Hematopoietic multipotent progenitor cell treated with erythropoietin and hydrocortisone succinate and interleukin-3 and kit ligand, for 8 days (in vitro differentiated cells): ENCODE measurements at regions not wholly inside any gene's neighbourhood (a gene's known extent, or its start where the extent isn't known, plus 50 kb on each side); places are given as distances from the start of the nearest gene placed in this dataset.
"Not testable (repeated sequence)": the region's sequence is repeated elsewhere in the genome, so short reads cannot be mapped to it uniquely, and the experiment has no call there.

Experiments used
- DNase-seq: peaks from one replicate; pipeline ENCODE4 v3.0.0-alpha.2; 2015

DNA sequence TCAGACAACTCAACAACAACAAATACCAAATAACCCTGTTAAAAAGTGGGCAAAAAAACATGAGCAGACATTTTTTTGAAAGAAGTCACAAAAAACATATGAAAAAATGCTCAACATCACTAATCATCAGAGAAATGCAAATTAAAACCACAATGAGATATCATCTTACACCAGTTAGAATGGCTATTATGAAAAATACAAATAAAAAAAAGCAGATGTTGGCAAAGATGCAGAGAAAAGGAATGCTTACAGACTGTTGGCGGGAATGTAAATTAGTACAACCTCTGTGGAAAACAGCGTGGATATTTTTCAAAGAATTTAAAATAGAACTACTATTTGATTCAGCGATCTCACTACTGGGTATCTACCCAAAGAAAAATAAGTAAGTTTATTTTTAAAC lies 114.0 kb downstream of the SLC38A4 start:
- no peak for DNase-seq

DNA sequence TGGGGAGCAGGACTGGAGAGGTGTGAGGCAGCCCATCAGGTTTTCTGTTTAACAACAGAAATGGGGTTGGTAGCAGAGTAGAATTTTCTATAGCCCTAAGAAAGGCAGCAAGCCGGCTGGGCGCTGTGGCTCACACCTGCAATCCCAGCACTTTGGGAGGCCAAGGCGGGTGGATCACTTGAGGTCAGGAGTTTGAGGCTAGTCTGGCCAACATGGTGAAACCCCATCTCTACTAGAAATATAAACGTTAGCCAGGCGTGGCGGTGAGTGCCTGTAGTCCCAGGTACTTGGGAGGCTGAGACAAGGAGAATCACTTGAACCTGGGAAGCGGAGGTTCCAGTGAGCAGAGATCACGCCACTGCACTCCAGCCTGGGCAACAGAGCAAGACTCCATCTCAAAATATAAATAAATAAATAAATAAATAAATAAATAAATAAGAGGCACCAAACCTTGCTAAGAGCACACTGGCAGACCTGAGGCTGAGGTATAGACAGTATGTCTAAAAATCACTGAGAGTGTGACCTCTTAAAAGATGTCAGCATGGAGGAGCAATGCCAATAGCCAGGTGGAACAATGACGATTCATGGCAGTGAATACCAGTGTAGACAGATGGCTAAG lies 115.6 kb downstream of the SLC38A4 start:
- no peak for DNase-seq

DNA sequence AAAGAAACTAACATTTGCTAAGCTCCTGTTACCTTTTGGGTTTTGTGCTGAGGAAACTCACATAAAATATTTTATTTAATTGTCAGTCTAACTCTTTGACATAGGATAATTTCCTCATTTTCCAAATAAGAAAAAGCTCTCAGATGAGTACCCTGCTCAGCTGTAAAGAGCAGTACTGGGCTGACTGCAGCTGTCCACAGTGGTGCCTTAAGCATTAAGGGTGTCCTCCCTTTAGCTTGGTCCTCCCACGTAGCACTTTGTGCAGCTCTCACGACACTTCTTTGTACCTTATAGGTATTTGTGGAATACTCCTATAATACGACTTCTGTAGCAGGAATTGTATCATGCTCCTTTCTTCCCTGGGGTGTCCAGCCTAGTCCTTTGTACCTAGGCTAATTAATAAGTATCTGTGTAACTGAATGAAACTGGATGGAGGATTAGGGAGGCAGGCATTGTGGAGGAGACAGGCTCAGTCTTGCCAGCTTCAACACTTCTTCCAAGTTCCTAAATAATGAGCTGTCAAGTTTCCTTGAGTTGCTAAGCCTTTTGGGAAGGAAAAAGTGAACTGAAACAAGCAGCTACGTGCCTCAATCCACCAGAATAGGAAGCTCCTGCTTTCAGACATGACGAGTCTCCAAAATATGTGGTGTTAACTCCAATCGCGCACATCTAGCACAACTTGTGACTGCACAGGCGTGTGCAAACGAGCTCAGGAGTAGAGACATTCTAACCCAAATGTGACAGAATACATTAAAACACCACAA lies 123.0 kb downstream of the SLC38A4 start:
- DNase-seq: no peak

DNA sequence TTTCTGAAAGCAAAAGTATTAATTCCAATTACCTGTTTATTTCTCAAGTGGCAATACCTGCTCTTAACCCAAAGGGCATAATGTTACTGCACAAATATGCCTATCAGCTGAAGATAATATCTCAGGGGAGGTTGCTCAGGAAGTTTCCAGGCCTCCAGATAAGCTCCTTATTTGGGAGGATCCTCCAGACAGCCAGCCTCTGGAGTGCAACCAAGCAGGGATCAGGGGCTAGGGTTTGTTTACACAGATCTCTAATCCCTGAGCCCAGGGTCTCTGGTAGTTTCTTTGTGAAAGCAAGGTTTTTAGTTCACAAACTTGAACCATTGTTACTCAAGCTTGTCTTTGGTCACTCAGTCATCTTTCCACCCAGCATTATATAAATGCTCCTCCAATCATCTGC lies 124.4 kb downstream of the SLC38A4 start:
- DNase-seq: no peak

DNA sequence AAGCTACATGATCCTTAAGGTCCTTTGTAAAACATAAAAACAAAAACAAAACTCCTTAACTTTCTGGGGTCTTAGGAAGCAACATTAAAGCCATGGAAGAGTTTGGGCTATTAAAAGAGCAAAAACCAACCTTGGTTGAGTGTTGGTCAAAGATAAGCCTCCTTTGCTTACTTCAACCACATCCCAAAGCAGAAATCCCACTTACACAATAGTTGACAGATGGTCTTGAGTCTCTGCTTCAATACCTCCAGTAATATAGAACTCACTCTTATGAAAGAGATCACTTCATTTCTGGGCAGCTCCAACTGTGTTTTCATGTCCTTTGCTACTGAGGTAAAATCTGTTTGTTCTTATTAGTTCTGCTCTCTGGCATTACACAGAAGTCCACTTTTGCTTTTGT lies 125.8 kb downstream of the SLC38A4 start:
- DNase-seq: no peak

DNA sequence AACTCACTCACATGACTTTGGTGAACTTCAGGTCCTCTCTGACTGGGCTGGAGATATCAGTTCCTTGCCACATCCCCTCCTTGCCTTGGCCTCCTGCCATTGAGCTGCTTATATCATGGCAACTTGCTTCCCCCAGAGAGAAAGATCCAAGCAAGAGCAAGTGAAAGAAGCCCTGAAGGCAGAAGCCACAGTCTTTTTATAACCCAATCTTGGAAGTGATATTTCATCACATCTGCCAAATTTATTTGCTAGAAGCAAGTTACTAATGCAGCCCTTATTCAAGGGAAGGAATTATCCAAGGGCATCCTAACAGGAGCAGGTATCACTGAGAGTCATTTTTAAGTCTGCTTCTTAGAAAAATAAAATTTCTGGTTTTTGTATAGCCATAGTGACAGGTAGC lies 127.8 kb downstream of the SLC38A4 start:
- DNase-seq: no peak

DNA sequence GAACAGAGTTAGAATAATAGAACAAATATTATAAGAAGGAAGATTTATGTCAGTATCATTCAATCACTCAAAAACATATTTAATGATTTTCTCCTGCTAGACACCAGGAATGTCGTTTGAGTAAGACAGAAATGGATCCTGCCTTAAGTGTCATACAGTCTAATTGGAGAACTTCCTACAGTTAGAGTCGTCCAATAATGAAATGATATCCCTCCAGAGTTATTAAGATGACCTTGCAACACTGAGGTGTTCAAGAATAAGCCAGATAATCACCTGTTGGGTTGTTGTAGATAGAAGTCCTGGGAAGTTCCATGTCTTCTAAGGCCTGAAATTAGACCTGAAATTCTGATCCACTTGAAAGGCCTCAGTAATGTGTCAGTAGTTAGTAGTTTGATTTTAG lies 132.3 kb downstream of the SLC38A4 start:
- DNase-seq: no peak

DNA sequence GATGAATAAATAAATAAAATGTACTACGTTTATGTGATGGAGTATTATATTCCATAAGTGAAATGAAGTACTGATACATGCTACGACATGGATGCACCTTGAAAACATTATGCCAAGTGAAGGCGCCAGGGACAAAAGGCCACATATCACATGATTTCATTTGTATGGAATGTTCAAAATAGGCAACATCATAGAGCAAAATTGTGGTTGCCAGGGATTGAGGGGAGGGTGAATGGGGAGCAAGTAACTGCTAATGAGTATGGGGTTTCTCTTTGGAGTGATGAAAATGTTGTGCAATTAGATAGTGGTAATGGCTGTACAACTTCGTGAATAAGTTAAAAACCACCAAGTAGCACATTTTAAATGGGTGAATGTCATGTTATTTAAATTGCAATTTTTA lies 132.8 kb downstream of the SLC38A4 start:
- DNase-seq: no peak

DNA sequence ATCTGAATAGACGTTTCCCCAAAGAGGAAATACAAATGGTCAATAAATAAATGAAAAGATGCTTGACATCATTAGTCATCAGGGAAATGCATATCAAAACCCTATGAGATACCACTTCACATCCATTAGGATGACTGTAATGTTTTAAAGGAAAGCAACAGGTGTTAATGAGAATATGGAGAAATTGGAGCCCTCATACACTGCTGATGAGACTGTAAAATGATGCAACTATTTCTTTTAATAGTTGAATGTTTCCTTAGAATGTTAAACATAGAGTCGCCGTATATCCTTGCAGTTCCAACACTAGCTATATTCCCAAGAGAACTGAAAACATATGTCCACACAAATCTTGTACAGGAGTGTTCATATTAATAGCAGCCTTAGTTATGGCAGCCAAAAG lies 133.2 kb downstream of the SLC38A4 start:
- DNase-seq: no peak

DNA sequence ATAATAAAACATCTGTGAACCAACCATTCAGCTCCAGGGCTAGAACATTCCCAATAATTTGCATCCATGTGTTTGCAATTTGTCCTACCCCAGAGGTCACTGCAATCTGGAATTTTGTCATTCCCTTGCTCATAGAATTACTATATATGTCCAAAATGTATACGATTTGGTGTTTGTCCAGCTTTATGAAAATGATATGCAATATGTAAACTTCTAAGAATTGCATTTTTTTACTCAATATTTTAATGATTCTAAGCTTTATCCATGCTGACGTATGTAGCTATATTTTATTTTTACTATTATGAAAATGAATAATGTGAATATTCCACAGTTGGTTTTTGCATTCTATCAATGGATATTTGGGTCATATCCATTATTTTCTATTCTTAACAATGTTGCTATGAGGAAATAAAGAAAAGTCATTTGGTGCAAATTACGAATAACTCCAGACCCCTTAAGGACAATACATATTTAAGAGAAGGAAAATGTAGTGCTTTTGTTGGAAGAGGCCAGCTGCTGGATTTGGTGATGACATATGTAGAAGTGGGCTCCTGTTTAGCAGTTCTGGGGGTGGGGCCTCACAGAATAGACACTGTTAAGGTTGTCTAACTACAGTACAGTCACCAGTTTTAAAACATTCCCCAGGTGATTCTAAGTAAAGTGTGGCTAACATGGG lies 139.4 kb downstream of the SLC38A4 start:
- no peak for DNase-seq

DNA sequence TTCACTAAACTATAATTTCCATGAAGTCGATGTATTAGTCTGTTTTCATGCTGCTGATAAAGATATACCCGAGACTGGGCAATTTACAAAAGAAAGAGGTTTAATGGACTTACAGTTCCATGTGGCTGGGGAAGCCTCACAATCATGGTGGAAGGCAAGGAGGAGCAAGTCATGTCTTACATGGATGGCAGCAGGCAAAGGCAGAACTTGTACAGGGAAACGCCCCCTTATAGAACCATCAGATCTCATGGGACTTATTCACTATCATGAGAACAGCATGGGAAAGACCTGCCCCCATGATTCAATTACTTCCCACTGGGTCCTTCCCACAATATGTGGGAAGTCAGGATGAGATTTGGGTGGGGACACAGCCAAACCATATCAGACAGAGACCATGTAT lies 141.6 kb downstream of the SLC38A4 start:
- DNase-seq: not testable (repeated sequence)

DNA sequence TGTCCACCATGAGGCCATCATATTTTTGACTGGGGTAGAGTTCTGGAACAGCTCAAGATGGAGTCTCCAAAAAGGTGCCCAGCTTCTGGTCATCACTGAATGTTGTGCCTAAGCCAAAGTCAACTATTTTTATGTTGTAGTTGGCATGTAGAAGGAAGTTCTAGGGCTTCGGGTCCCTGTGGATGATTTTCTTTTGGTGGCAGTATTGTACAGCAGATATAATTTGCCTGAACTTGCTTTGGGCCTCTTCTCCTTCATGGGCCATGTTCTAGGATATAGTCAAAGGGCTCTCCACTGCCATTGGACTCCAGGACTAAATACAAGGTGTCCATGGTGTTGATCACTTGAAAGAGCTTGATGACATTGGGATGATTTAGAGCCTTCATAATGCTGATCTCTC lies 143.6 kb downstream of the SLC38A4 start:
- no peak for DNase-seq

DNA sequence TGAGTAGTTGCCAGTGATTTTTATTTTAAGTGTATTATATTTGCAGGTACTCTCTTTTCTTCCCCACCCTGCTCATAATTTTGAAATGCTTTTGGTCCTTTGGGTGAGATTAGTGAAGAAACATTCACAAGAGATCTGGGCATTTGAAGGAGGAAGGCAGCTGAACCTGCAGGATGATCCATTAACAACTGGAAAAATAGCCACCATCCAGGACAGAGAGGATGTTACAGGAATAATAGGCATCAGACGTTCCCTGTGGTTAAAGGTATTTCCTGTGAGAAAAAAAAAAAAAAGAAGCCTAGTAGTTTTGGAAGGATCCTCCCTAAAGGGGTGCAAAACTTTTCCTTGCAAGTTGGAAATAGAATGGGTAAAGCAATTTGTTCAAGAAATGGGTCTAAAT lies 145.3 kb downstream of the SLC38A4 start:
- no peak for DNase-seq

DNA sequence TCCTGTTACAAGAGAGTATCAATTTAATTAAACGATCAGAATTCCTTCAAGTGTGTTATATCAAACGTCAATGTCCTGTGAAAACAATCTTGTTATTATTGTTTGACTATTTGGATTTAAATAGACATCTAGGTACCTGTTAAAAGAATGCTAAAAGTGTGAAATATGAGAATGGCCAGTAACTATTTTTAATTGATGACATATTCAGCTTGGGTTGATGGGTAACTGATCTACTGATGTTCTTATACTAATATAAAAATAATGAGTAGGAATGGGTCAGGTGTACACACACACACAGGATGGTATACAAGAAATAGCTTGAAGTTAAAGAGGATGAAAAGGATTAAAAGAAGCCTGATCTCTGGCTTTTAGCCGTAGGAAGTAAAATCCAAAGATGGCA lies 146.0 kb downstream of the SLC38A4 start:
- no peak for DNase-seq

DNA sequence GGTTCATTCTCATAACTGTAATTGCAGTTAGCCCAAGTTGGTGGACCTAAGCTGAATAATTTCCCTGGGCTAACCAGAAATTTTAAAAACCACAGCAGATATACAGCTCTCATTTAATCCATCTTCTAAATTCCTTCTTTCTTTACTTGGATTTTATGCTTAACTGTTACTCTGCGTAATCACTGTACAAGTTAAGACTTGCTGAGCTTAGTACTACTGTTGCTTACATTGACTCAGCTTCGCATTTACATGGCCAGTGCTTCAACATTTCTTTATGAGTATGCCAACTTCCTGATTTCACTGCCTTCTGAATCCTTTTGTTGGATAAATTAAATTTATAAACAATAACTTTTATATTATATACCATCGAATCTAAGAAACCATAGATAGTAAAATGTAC lies 147.4 kb downstream of the SLC38A4 start:
- no peak for DNase-seq

DNA sequence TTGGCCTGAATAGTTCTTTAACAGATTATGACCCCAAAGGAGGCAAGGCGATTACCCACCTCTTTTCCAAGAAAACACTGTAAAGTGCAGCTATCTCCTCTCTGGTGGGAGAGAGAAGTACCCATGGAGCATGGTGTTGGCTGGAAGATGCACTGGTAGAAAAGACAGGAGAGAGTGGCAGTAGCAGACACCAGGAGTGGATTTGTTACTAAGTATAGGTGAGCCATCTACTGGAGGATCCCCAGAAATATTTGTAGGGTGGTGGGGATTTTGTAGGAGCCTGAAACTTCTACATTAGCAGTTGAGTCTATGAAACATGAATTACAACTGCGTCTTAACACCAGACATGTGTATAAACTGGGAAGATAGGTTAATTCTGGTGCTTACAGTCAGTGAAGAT lies 148.0 kb downstream of the SLC38A4 start:
- no peak for DNase-seq

DNA sequence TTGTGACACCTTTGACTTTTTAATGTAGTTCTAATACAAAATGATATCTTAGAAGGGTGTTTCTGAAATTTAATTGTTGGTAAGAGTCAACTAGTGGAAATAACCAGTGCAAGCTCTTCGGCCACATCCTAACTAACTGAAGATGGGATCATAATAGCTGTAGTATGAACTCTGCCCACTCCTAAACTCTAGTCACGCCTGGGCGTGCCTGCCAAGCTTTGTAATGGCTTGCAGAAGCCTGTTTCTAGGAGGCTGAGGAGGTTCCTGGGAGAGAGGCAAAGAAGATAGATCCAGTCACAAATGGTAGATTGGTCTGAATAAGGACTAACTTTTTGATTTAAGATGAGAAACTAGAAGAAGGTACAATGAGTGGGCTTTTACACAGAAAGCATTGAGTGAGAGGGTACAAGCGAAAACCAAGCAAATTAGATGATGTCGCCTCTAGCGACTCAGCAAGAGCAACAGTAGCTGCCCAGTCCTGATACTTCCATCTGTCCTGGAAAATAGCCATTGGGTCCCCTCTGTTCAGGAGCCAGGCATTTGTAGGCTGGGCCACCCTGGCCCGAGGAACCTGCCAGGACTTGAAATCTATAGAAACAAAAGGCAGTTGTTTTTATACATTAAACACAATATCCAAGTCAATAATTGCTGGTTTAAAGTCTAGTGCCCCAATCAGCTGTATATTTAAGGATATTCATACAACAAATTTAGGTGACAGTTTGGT lies 148.8 kb downstream of the SLC38A4 start:
- no peak for DNase-seq

DNA sequence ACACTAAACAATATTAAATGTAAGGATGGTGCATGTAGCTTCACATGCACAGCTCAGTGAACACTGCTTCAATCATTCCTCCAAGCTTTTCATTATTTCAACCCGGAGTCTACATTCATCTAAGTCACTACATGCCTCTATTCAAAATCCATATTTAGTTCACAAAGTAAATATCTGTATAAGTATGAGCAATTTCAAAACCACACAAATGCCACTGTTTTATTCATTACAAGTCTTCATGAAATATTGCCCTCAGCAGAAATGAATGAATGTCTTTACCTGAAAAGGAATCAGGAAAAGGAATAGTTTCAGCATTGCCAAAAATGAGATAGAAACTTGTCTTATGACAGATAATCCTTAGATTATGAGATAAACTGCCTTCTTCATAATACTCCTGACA lies 149.4 kb downstream of the SLC38A4 start:
- no peak for DNase-seq

DNA sequence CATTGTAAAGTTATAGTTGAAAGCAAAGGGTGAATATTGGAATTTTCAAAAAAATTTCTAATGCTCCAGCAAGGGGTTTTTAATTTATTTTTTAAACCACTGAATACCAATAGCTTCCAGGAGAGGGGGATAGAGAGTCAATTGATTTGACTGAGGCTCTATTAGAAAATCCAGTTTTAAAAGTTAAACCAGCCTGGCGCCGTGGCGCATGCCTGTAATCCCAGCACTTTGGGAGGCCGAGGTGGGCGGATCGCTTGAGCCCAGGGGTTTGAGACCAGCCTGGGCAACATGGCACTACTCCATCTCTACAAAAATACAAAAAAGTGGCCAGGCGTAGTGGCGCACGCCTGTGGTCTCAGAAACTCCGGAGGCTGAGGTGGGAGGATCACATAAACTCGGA lies 150.1 kb downstream of the SLC38A4 start:
- peak; percentile 38 for DNase-seq

DNA sequence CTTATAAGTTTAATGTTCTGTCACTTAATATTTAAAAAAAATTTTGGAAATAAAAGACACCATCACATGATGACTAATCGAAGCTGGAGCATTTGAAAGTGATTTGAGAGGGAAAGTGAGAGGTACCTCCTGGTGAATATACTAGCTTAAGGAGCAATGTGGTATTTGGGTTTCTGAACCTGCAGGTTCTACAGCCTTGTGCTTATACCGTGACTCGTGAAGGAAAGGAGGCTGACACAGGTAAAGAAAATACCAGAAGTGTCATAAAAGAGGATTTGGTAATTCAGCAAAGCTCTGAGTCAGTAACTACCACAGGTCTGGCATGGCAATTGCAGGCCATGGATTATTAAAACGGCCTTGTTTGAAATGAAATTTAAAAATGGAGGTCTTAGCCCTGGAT lies 151.0 kb downstream of the SLC38A4 start:
- DNase-seq: no peak

DNA sequence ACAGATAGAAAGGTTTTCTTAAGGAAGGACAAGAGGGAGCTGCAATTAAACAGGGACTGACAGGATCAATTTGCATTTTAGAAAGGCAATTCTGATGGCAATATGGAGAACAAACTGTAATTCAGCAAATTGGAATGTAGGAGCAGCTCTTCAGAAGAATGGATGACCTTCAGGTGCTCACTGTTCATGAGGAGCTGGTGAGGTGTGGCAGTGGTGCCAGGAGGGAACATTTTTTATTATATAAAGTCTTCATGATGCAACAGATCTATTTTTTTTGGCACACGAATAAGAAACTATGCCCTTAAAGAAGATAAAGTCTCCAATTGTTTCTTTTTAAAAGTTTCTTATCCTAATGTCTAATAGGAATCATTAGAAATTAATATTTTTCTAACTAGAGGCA lies 151.7 kb downstream of the SLC38A4 start:
- DNase-seq: no peak

DNA sequence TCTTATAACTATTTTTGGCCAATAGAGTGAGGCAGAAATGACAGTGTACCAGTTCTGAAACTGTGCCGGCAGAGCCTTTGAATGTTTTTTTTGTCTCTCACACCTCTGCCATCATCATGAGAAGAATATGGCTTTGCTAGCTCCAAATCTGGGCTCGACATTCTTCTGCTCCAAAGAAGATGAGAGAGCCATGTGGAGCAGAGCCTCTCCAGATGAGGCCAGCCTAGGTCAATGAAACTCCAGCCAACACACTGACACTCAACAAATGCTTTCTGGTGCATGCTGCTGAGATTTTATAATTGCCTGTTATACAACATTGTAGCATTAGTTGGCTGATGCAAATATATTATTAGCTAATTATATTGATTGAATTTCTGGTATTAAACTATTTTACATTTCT lies 154.7 kb downstream of the SLC38A4 start:
- DNase-seq: no peak

DNA sequence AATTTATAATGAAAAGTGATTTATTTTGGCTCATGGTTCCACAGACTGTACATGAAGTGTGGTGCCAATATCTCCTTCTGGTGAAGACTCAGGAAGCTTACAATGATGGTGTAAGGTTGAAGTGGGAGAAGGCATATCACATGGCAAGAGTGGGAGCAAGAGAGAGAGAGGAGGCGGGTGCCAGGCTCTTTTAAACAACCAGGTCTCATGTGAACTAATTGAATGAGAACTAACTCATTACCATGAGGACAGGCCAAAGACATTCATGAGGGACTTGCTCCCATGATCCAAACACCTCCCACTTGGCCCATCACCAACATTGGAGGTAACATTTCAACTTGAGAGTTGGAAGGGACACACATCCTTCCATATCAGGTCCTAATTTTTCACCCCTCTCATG lies 155.2 kb downstream of the SLC38A4 start:
- no peak for DNase-seq

DNA sequence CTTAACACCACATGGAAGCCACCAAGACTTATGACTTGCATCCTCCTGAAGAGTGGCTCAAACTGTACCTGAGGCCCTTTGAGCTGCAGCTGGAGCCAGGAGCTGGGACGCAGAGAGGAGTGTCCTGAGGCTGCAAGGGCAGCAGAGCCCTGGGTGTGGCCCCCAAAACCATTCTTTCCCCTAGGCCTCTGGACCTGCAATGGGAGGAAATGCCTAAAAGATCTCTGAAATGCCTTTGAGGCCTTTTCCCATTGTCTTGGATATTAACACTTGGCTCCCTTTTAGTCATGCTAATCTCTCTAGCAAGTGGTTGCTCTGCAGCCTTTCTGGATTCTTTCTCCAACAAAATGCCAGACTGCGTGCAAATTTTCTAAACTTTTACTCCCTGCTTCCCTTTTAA lies 156.1 kb downstream of the SLC38A4 start:
- DNase-seq: no peak
